NCI-H1092 (cell line): ENCODE measurements at regions not wholly inside any gene's neighbourhood (a gene's known extent, or its start where the extent isn't known, plus 50 kb on each side); places are given as distances from the start of the nearest gene placed in this dataset.

ENCODE experiments used
- DNase-seq: peaks from one replicate; lab custom pipeline; 2025; lab: John Stamatoyannopoulos, UW

- no peak for DNase-seq
These were observed 53.4 kb upstream of the PRKACB start for GRCh38 chr1:84090447-84091245.

DNA sequence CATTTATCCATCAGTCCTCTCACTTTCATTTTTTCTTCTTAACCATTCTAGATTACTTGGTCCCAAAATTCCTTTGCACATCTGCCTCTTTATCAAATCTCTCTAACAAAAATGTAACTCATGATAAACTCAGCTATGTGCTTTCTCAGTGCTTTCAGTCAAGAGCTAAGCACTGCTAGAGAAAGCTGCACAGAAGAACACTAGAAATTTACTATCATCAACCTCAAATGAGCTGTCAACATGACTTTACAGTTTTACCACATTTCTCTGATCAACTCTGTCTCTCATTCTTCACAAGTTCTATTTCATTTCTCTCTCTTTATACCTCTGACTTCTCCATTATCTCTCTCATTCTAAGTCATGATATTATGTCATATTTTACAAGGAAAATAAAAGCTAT, 54.2 kb upstream of the PRKACB start:
- DNase-seq, result no peak

- DNase-seq, result no peak
These were observed 54.6 kb upstream of the PRKACB start for GRCh38 chr1:84089465-84089864.

DNA sequence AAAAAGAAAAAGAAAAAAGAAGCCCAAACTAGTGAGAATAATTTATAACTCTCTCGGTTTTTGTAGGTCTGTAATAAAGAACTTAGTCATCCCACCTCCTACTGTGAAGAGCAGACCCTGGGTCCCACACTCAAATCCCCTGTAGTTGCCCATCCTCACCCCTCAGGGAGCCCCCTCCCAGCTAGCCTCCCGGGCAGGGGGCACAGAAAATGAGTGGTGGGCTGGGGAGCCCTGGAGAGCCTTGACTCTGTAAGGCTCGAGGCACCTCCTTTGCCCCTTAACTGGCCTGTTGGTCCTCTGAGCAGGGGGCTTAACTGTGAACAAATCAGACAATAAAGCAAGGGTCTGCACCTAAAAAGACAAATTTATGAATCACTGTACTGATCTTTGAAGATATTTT, 57.5 kb upstream of the PRKACB start:
- DNase-seq, result no peak

- DNase-seq, result no peak
These were observed 57.9 kb upstream of the PRKACB start for GRCh38 chr1:84086189-84086588.

DNA sequence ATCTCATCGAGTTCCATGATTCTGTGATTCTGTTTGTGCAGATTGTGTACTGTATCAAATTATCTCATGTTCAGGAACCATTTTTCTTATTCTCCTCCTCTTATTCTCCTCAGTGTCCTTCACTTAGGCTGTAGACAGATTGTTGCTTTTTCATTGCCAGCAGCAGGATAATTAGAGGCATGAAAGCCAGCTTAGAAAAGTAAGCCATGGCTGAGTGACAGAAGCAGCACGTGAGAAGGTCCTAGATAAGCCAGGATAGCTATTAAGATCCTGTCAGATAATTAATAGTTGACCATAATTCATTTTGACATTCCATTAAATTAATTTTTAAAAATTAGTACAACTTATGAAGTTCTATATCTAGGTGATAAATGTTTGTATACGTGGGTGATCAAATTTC, 60.8 kb upstream of the PRKACB start:
- DNase-seq, result no peak

- no peak for DNase-seq
These were observed 65.2 kb upstream of the PRKACB start for GRCh38 chr1:84078842-84079202.

GRCh38 chr1:84078108-84078841, 65.8 kb upstream of the PRKACB start:
- no peak for DNase-seq

DNA sequence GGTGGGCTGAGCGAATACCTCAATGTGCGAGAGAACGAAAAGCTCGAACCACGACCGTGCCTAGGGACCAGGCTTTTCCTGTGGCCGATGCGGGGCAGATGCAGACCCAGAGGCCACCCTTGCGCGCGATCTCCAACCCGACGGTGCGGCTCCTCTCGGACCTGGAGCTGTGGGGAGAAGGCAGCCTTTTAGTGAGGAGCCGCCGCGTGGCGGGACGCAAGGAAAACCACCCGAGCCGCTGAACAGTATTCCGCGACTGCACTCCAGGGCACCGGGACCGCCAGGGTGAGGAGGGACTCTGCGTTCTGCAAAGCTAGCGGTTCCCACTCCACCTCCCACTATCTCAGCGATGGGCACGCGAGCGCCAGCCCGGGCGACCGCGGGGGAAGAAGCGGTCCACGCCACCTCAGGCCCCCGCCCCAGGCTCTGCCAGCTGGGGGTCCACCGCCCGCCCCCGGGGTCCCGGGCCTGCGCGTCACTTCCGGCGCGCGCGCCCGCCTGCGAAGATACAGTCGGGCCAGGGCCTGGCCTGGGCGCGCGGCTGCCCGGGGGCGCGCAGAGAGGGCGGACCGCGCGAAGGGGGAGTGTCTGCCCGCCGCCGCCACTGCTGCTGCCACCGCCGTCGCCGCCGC, 66.5 kb upstream of the PRKACB start:
- DNase-seq, result peak; percentile 78

DNA sequence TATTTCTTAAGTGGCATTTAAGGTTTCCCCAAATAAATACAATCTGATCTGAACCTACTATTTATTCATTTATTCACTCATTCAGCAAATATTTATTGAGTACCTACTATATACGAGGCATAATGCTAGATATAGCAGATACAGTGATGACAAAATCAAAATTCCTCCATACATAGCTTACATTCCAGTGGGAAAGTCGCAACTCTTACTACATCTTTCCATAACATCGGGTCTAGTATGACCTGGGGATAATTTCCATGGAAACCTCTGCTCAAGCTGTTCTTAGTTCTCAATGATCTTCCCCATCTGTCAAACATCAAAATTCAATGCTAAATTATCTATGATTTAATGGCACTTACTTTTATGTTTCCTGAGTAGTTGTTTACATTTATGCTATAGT, 70.8 kb upstream of the PRKACB start:
- no peak for DNase-seq

GRCh38 chr1:84069236-84069845, 70.4 kb upstream of the TTLL7 start:
- DNase-seq, result no peak

DNA sequence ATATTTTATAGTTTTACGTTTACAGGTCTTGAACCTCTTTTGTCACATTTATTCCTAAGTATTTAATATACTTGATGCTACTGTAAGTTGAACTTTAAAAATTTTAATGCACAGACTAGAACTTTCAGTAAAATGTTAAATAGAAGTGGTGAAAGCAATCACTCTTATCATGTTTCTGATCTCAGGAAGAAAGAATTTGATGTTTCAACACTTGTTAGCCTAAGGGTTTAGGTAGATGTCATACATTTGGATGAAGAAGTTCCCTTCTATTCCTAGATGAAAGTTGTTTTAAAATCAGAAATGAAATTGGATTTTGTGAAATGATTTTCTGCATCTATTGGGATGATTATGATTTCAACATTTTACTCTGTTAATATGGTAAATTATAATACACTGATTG, 63.6 kb upstream of the TTLL7 start:
- DNase-seq, result no peak

DNA sequence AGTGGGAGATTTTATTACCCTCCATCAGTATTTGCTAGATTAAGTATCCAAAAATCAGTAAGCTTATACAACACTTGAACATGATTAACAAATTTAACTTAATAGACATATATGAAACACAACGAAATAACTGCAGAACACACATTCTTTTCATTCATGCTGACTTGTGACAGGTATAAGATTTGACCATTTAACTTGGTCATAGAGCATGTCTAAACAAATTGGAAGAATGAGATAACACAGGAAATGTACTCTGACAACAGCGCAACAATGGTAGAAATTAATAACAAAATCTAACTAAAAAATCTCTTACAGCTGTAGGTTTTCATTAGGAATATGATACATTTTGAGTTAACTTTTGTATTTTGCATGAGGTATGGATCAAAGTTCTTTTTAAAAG, 62.4 kb upstream of the TTLL7 start:
- no peak for DNase-seq

DNA sequence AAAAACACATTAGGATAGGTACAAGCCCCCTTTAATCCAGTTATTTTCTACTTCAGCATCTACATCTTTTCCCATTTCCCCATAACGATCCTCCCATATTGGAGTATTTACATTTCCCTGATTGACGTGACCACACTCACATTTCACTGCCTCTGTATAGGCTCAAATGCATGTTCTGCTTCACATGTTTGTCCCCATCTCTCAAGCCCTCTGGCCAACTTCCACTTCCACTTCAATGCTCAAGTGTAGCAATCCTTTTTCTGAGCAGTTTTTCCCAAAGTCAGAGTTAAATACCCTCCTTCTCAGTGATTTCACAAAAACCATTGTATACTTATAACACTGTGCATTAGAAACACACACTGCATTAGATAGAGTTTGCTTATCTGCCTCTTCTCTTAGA, 61.8 kb upstream of the TTLL7 start:
- DNase-seq, result no peak

DNA sequence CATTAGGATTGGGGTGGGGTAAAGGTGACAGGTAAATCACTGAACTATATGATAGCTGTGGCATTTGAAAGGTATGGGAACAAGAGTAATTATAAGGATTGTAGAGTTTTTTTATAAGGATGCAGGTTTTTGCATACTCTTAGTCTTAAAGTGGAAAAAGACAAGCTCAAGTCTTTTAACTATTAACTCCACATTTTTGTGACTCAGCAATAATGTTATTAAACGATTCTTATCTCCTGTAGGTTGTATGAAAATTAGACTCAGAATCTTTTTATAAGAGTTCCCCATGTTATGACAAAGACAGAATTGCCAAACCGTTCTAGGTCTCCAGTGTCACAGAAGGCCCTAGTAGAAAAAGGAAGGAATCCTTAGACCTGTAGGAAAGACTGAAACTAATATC, 49.9 kb upstream of the TTLL7 start:
- DNase-seq, result no peak
